ENCODE measurements at regions not wholly inside any gene's neighbourhood (a gene's known extent, or its start where the extent isn't known, plus 50 kb on each side); places are given as distances from the start of the nearest gene placed in this dataset.
"Not testable (repeated sequence)": the region's sequence is repeated elsewhere in the genome, so short reads cannot be mapped to it uniquely, and the experiment has no call there.

GRCh38 chr12:5307065-5307464, 124.8 kb upstream of the NTF3 start:
- DNase-seq, result no peak
- peaks cover 2% of the 10 kb centered on the region for H3K27me3 Mint-ChIP-seq
- ChIA-PET POLR2A (no interaction called here), CTCF (no interaction called here)
- no peaks in the 10 kb centered on the region for H3K4me1 Mint-ChIP-seq
- no peak overlapping the region for H3K4me3 Mint-ChIP-seq
- no peak overlapping the region for H3K27ac Mint-ChIP-seq
- H3K36me3 Mint-ChIP-seq (ENCODE audit: low read depth), result no peaks in the 10 kb centered on the region
- no peaks in the 10 kb centered on the region for H3K9me3 Mint-ChIP-seq

GRCh38 chr12:5308216-5308615, 123.7 kb upstream of the NTF3 start:
- Mint-ChIP-seq H3K9me3 (peaks cover under 1% of the 10 kb centered on the region), H3K27me3 (no peaks in the 10 kb centered on the region), H3K36me3 (ENCODE audit: low read depth) (no peaks in the 10 kb centered on the region), H3K4me3 (no peak overlapping the region), H3K4me1 (no peaks in the 10 kb centered on the region), H3K27ac (no peak overlapping the region)
- no peak for DNase-seq
- ChIA-PET POLR2A (no interaction called here), CTCF (no interaction called here)

GRCh38 chr12:5308996-5309395, 122.9 kb upstream of the NTF3 start:
- H3K27me3 Mint-ChIP-seq, result no peaks in the 10 kb centered on the region
- H3K36me3 Mint-ChIP-seq (ENCODE audit: low read depth), result no peaks in the 10 kb centered on the region
- H3K4me3 Mint-ChIP-seq, result no peak overlapping the region
- no peaks in the 10 kb centered on the region for H3K4me1 Mint-ChIP-seq
- ChIA-PET POLR2A (no interaction called here), CTCF (no interaction called here)
- no peak for DNase-seq
- peaks cover 2% of the 10 kb centered on the region for H3K9me3 Mint-ChIP-seq
- no peak overlapping the region for H3K27ac Mint-ChIP-seq

- H3K4me3 Mint-ChIP-seq, result no peak overlapping the region
- no peaks in the 10 kb centered on the region for H3K4me1 Mint-ChIP-seq
- H3K36me3 Mint-ChIP-seq (ENCODE audit: low read depth), result no peaks in the 10 kb centered on the region
- H3K27me3 Mint-ChIP-seq, result no peaks in the 10 kb centered on the region
- DNase-seq, result no peak
- ChIA-PET CTCF (no interaction called here), POLR2A (no interaction called here)
- H3K27ac Mint-ChIP-seq, result no peak overlapping the region
- H3K9me3 Mint-ChIP-seq, result peaks cover 2% of the 10 kb centered on the region
These were observed 122.3 kb upstream of the NTF3 start for GRCh38 chr12:5309654-5310053.

GRCh38 chr12:5310151-5310550, 121.8 kb upstream of the NTF3 start:
- no peak overlapping the region for H3K27ac Mint-ChIP-seq
- no peak overlapping the region for H3K4me3 Mint-ChIP-seq
- H3K36me3 Mint-ChIP-seq (ENCODE audit: low read depth), result no peaks in the 10 kb centered on the region
- no peaks in the 10 kb centered on the region for H3K27me3 Mint-ChIP-seq
- POLR2A ChIA-PET, result no interaction called here
- CTCF ChIA-PET, result no interaction called here
- DNase-seq, result no peak
- no peaks in the 10 kb centered on the region for H3K4me1 Mint-ChIP-seq
- H3K9me3 Mint-ChIP-seq, result peaks cover 2% of the 10 kb centered on the region

- H3K4me3 Mint-ChIP-seq, result no peak overlapping the region
- peaks cover 5% of the 10 kb centered on the region for H3K9me3 Mint-ChIP-seq
- H3K4me1 Mint-ChIP-seq, result no peaks in the 10 kb centered on the region
- DNase-seq, result no peak
- H3K27me3 Mint-ChIP-seq, result peaks cover 10% of the 10 kb centered on the region
- no peaks in the 10 kb centered on the region for H3K36me3 Mint-ChIP-seq (ENCODE audit: low read depth)
- ChIA-PET CTCF (no interaction called here), POLR2A (no interaction called here)
- H3K27ac Mint-ChIP-seq, result no peak overlapping the region
These were observed 114.4 kb upstream of the NTF3 start for GRCh38 chr12:5317556-5317955.

GRCh38 chr12:5318874-5319273, 113.0 kb upstream of the NTF3 start:
- no peaks in the 10 kb centered on the region for H3K4me1 Mint-ChIP-seq
- ChIA-PET POLR2A (no interaction called here), CTCF (interaction anchor here (1.0 kb wide), 1 partner anchor 14 kb away, joined by 3 read pairs; no protein-coding TSS in a partner anchor)
- H3K4me3 Mint-ChIP-seq, result no peak overlapping the region
- H3K27ac Mint-ChIP-seq, result no peak overlapping the region
- H3K27me3 Mint-ChIP-seq, result peaks cover 10% of the 10 kb centered on the region
- no peaks in the 10 kb centered on the region for H3K36me3 Mint-ChIP-seq (ENCODE audit: low read depth)
- H3K9me3 Mint-ChIP-seq, result peaks cover 2% of the 10 kb centered on the region
- no peak for DNase-seq

GRCh38 chr12:5328669-5329517, 103.0 kb upstream of the NTF3 start:
- no peak overlapping the region for H3K27ac Mint-ChIP-seq
- H3K9me3 Mint-ChIP-seq, result no peaks in the 10 kb centered on the region
- POLR2A ChIA-PET, result no interaction called here
- CTCF ChIA-PET, result interaction anchor here (0.5 kb wide), 1 partner anchor 9 kb away, joined by 4 read pairs; no protein-coding TSS in a partner anchor
- DNase-seq, result no peak
- H3K4me3 Mint-ChIP-seq, result no peak overlapping the region
- no peaks in the 10 kb centered on the region for H3K36me3 Mint-ChIP-seq (ENCODE audit: low read depth)
- H3K27me3 Mint-ChIP-seq, result peaks cover 6% of the 10 kb centered on the region
- H3K4me1 Mint-ChIP-seq, result no peaks in the 10 kb centered on the region

GRCh38 chr12:5332551-5332950, 99.4 kb upstream of the NTF3 start:
- DNase-seq, result no peak
- no peaks in the 10 kb centered on the region for H3K36me3 Mint-ChIP-seq (ENCODE audit: low read depth)
- CTCF ChIA-PET, result interaction anchor here (1.8 kb wide), 1 partner anchor 14 kb away, joined by 3 read pairs; no protein-coding TSS in a partner anchor
- POLR2A ChIA-PET, result no interaction called here
- H3K4me3 Mint-ChIP-seq, result no peak overlapping the region
- H3K9me3 Mint-ChIP-seq, result no peaks in the 10 kb centered on the region
- H3K27ac Mint-ChIP-seq, result no peak overlapping the region
- no peaks in the 10 kb centered on the region for H3K4me1 Mint-ChIP-seq
- H3K27me3 Mint-ChIP-seq, result peaks cover 6% of the 10 kb centered on the region

- DNase-seq, result no peak
- H3K4me1 Mint-ChIP-seq, result no peaks in the 10 kb centered on the region
- ChIA-PET POLR2A (no interaction called here), CTCF (interaction anchor here (1.8 kb wide), 1 partner anchor 15 kb away, joined by 3 read pairs; no protein-coding TSS in a partner anchor)
- H3K4me3 Mint-ChIP-seq, result no peak overlapping the region
- H3K9me3 Mint-ChIP-seq, result no peaks in the 10 kb centered on the region
- no peak overlapping the region for H3K27ac Mint-ChIP-seq
- no peaks in the 10 kb centered on the region for H3K36me3 Mint-ChIP-seq (ENCODE audit: low read depth)
- peaks cover 6% of the 10 kb centered on the region for H3K27me3 Mint-ChIP-seq
These were observed 98.8 kb upstream of the NTF3 start for GRCh38 chr12:5333096-5333495.

- Mint-ChIP-seq H3K27ac (no peak overlapping the region), H3K27me3 (peaks cover 6% of the 10 kb centered on the region), H3K4me1 (no peaks in the 10 kb centered on the region), H3K9me3 (no peaks in the 10 kb centered on the region), H3K36me3 (ENCODE audit: low read depth) (no peaks in the 10 kb centered on the region), H3K4me3 (no peak overlapping the region)
- CTCF ChIA-PET, result interaction anchor here (1.3 kb wide), 1 partner anchor 9 kb away, joined by 5 read pairs; no protein-coding TSS in a partner anchor
- POLR2A ChIA-PET, result no interaction called here
- DNase-seq, result no peak
These were observed 96.8 kb upstream of the NTF3 start for GRCh38 chr12:5335069-5335468.

GRCh38 chr12:5341086-5341485, 90.8 kb upstream of the NTF3 start:
- DNase-seq; H3K27me3 Mint-ChIP-seq; H3K27ac Mint-ChIP-seq; POLR2A ChIA-PET; H3K36me3 Mint-ChIP-seq (ENCODE audit: low read depth); CTCF ChIA-PET; H3K9me3 Mint-ChIP-seq; H3K4me1 Mint-ChIP-seq; H3K4me3 Mint-ChIP-seq: not testable (repeated sequence)

GRCh38 chr12:5343711-5344110, 88.2 kb upstream of the NTF3 start:
- H3K9me3 Mint-ChIP-seq, result no peaks in the 10 kb centered on the region
- H3K36me3 Mint-ChIP-seq (ENCODE audit: low read depth), result no peaks in the 10 kb centered on the region
- no peaks in the 10 kb centered on the region for H3K4me1 Mint-ChIP-seq
- CTCF ChIA-PET, result no interaction called here
- H3K27me3 Mint-ChIP-seq, result no peaks in the 10 kb centered on the region
- no peak for DNase-seq
- no peak overlapping the region for H3K27ac Mint-ChIP-seq
- no peak overlapping the region for H3K4me3 Mint-ChIP-seq
- POLR2A ChIA-PET, result no interaction called here

- no peaks in the 10 kb centered on the region for H3K36me3 Mint-ChIP-seq (ENCODE audit: low read depth)
- DNase-seq, result no peak
- no peaks in the 10 kb centered on the region for H3K4me1 Mint-ChIP-seq
- POLR2A ChIA-PET, result no interaction called here
- no peak overlapping the region for H3K4me3 Mint-ChIP-seq
- no peak overlapping the region for H3K27ac Mint-ChIP-seq
- no peaks in the 10 kb centered on the region for H3K9me3 Mint-ChIP-seq
- CTCF ChIA-PET, result no interaction called here
- H3K27me3 Mint-ChIP-seq, result no peaks in the 10 kb centered on the region
These were observed 87.8 kb upstream of the NTF3 start for GRCh38 chr12:5344131-5344530.
